Fibroblast of lung (primary cell): ENCODE measurements at regions not wholly inside any gene's neighbourhood (a gene's known extent, or its start where the extent isn't known, plus 50 kb on each side); places are given as distances from the start of the nearest gene placed in this dataset.

Experiments
- DNase-seq, 2 donors: peaks; one replicate each; pipeline versions ENCODE4 v3.0.0 to v3.0.0-alpha.2; 2010; ENCODE audit warnings: low read depth in 2 of 2
- H2AFZ ChIP-seq: 2 replicates; pipeline ENCODE4 v1.5.1; 2012; ENCODE audit warnings: low read length, control low read depth, inconsistent platforms
- H3K27ac ChIP-seq: 2 replicates; pipeline ENCODE4 v1.5.1; 2011; ENCODE audit warnings: low read length, control low read depth; ENCODE audit not compliant: insufficient read depth
- H3K27me3 ChIP-seq: 2 replicates; pipeline ENCODE4 v1.5.1; 2011; ENCODE audit warnings: mild to moderate bottlenecking, low read length; ENCODE audit not compliant: control insufficient read depth, insufficient read depth
- H3K36me3 ChIP-seq: 2 replicates; pipeline ENCODE4 v1.5.1; 2011; ENCODE audit warnings: low read length; ENCODE audit not compliant: control insufficient read depth, insufficient read depth
- H3K4me1 ChIP-seq: 2 replicates; pipeline ENCODE4 v1.5.1; 2011; ENCODE audit warnings: low read length; ENCODE audit not compliant: control insufficient read depth, insufficient read depth; ENCODE audit errors: extremely low read depth
- H3K4me2 ChIP-seq: 2 replicates; pipeline ENCODE4 v1.5.1; 2011; ENCODE audit warnings: low read length, control low read depth; ENCODE audit not compliant: insufficient read depth; ENCODE audit errors: extremely low read depth
- H3K4me3 ChIP-seq, 4 experiments: fragments of 200-600 bp in 1 of 4; sonication (generic) in 1 of 4; replicated peaks in 1 of 4; 2 replicates each; pipeline ENCODE4 v1.5.1; 2011 to 2016; ENCODE audit warnings: low read length in 4 of 4, low read depth in 3 of 4, mild to moderate bottlenecking in 3 of 4, control low read depth in 2 of 4, inconsistent platforms in 1 of 4, mixed read lengths in 1 of 4; ENCODE audit not compliant: insufficient read depth in 1 of 4; ENCODE audit errors: control extremely low read depth in 1 of 4
- H3K79me2 ChIP-seq: 2 replicates; pipeline ENCODE4 v1.5.1; 2012; ENCODE audit warnings: mild to moderate bottlenecking, low read length, inconsistent platforms; ENCODE audit not compliant: control insufficient read depth, insufficient read depth
- H3K9ac ChIP-seq: 2 replicates; pipeline ENCODE4 v1.5.1; 2011; ENCODE audit warnings: mild to moderate bottlenecking, low read length, control low read depth; ENCODE audit not compliant: insufficient read depth
- H3K9me3 ChIP-seq: 2 replicates; pipeline ENCODE4 v1.5.1; 2012; ENCODE audit warnings: low read depth, low read length; ENCODE audit not compliant: control insufficient read depth, insufficient read depth
- H4K20me1 ChIP-seq: 2 replicates; pipeline ENCODE4 v1.5.1; 2011; ENCODE audit warnings: low read length; ENCODE audit not compliant: control insufficient read depth, insufficient read depth; ENCODE audit errors: extremely low read depth
- CTCF ChIP-seq, 2 donors: IDR thresholded peaks in 1 of 2; conservative IDR thresholded peaks in 1 of 2; 1 replicate in 1 of 2; 2 replicates in 1 of 2; pipeline ENCODE4 v1.5.1; 2011 to 2012; ENCODE audit warnings: low read length in 2 of 2, control low read depth in 1 of 2, inconsistent platforms in 1 of 2, low read depth in 1 of 2, mild to moderate bottlenecking in 1 of 2
- EZH2 ChIP-seq: IDR thresholded peaks from 2 replicates; pipeline ENCODE4 v1.5.1; 2012; ENCODE audit warnings: low read length, control low read depth, mild to moderate bottlenecking; ENCODE audit errors: missing control alignments

- no peak overlapping the region for H3K4me3 ChIP-seq
- DNase-seq, result no peak
- no peak overlapping the region for H3K9ac ChIP-seq
- H3K4me1 ChIP-seq, result no peaks in the 10 kb centered on the region
- TF ChIP-seq EZH2 (no peak), CTCF (conservative IDR thresholded peaks at IDR 0.05 in 1 of 2, IDR thresholded peaks at IDR 0.05 in 1 of 2; ENCODE audit: low read depth in 1 of 2, low read length in 2 of 2) (no peak)
- no peaks in the 10 kb centered on the region for H3K36me3 ChIP-seq
- no peaks in the 10 kb centered on the region for H4K20me1 ChIP-seq
- no peaks in the 10 kb centered on the region for H3K79me2 ChIP-seq
- H2AFZ ChIP-seq, result no peak overlapping the region
- H3K27me3 ChIP-seq, result peaks cover 6% of the 10 kb centered on the region
- no peak overlapping the region for H3K4me2 ChIP-seq
- no peaks in the 10 kb centered on the region for H3K9me3 ChIP-seq
- no peak overlapping the region for H3K27ac ChIP-seq
Observed at GRCh38 chr11:11056316-11056715, 198.5 kb upstream of the ZBED5 start.

GRCh38 chr11:11047851-11048610 is 190.2 kb upstream of the ZBED5 start:
- Histone ChIP-seq H3K4me1 (no peaks in the 10 kb centered on the region), H3K36me3 (no peaks in the 10 kb centered on the region), H3K79me2 (no peaks in the 10 kb centered on the region), H3K4me3 (no peak overlapping the region), H3K4me2 (no peak overlapping the region), H3K9ac (no peak overlapping the region), H3K27me3 (peaks cover 3% of the 10 kb centered on the region), H4K20me1 (no peaks in the 10 kb centered on the region), H2AFZ (no peak overlapping the region), H3K27ac (no peak overlapping the region), H3K9me3 (no peaks in the 10 kb centered on the region)
- DNase-seq, result no peak
- TF ChIP-seq CTCF (conservative IDR thresholded peaks at IDR 0.05 in 1 of 2, IDR thresholded peaks at IDR 0.05 in 1 of 2; ENCODE audit: low read depth in 1 of 2, low read length in 2 of 2) (no peak), EZH2 (no peak)

- Histone ChIP-seq H2AFZ (no peak overlapping the region), H4K20me1 (no peaks in the 10 kb centered on the region), H3K79me2 (no peaks in the 10 kb centered on the region), H3K4me2 (no peak overlapping the region), H3K27me3 (peaks cover 3% of the 10 kb centered on the region), H3K4me1 (no peaks in the 10 kb centered on the region), H3K36me3 (no peaks in the 10 kb centered on the region), H3K9me3 (no peaks in the 10 kb centered on the region), H3K4me3 (no peak overlapping the region), H3K27ac (no peak overlapping the region), H3K9ac (no peak overlapping the region)
- DNase-seq, result no peak
- TF ChIP-seq EZH2 (no peak), CTCF (conservative IDR thresholded peaks at IDR 0.05 in 1 of 2, IDR thresholded peaks at IDR 0.05 in 1 of 2; ENCODE audit: low read depth in 1 of 2, low read length in 2 of 2) (no peak)
Observed at GRCh38 chr11:11046781-11047180, 188.9 kb upstream of the ZBED5 start.
